Kidney tubule cell (primary cell): ENCODE measurements at regions not wholly inside any gene's neighbourhood (a gene's known extent, or its start where the extent isn't known, plus 50 kb on each side); places are given as distances from the start of the nearest gene placed in this dataset.
"Not testable (repeated sequence)": the region's sequence is repeated elsewhere in the genome, so short reads cannot be mapped to it uniquely, and the experiment has no call there.

Experiments
- DNase-seq: peaks from one replicate; pipeline ENCODE4 v3.0.0-alpha.2; 2018; ENCODE audit warnings: low spot score

DNA sequence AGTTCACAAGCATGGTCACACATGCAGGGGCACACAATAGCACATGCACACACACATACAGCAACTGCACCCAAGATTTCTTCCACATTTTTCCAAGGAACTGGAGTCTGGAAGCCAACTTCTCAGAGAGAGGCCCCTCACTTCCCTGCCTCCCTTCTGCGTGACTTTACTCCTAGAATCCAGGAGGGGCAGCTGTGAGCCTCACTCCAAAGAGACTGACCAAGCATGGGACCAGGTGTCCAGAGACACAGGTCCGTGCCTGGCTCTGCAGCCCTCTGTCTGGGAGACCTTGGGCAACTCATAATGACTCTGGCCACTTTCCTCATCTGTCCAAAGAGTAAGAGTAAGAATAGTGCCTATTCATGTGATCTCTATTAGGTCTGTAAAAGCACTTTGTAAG is 104.7 kb upstream of the TMEM132E start:
- no peak for DNase-seq

DNA sequence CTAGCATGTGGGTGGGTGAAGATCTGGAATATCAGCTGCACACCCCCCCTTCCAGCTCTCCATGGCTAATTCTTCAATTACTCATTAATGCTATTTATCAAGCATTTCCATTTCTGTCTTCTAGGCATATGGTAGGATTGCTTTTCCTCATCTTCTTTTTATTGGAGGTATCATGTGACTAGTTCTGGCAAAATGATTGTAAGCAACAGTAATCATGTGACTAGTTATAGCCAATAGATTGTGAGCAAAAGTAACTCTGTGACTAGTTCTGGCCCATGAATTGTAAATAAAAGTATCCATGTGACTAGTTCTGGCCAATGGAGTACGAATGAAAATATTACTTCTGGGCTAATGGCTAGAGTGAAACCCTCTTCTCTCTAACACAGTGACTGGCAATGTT is 107.0 kb upstream of the TMEM132E start:
- DNase-seq = no peak

DNA sequence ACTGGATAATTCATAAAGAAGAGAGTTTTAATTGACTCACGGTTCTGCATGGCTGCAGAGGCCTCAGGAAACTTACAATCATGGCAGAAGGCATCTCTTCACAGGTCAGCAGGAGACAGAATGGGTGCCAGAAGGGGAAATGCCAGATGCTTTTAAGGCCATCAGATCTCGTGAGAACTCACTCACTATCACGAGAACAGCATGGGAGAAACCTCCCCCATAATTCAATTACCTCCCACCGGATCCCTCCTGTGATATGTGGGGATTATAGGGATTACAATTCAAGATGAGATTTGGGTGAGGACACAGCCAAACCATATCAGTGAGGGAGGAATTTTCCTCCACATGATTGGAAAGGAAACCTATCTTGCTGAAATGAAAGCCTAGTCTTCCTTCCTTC is 108.1 kb upstream of the TMEM132E start:
- not testable (repeated sequence) for DNase-seq

DNA sequence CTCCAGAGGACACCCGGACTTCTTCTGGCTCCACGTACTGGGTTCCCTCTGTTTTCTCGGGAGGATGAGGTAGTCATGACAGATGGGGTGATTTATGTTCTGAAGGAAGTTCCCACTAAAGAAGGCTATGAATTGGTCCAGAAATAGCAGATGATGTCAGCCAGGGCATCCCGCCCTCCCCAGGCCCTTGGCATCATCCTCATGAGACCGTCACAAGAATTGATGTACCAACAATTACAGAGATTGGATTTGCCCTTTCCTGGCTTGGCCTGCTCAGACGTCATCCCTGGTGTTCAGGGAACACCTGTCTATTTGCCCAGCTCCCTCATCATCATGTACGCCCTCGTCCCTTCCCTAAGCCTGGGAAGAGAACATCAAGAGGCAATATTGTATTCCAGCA is 102.8 kb upstream of the CCL1 start:
- DNase-seq = no peak

GRCh38 chr17:34464812-34465211 is 101.8 kb upstream of the CCL1 start:
- no peak for DNase-seq

DNA sequence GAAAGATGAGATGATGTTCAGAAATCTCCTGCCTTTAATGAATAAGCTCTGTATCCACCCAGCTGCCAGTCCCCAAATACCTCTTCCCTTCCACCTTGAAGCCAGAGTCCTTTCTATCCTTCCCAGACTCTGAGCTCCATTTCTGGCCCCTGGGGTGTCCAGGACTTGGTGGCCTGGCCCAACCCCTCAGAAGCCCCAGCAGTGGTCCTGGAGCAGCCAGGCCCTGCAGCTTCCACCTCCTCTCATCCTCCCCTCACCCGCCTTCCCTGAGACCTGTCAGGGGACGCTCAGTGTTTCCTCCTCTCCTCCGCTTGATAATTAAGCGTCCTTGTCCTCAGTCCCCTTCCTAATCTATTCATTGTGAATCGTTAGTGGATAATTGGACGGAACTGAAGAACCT is 95.2 kb upstream of the CCL1 start:
- no peak for DNase-seq

GRCh38 chr17:34456121-34456520 is 93.1 kb upstream of the CCL1 start:
- DNase-seq = no peak

DNA sequence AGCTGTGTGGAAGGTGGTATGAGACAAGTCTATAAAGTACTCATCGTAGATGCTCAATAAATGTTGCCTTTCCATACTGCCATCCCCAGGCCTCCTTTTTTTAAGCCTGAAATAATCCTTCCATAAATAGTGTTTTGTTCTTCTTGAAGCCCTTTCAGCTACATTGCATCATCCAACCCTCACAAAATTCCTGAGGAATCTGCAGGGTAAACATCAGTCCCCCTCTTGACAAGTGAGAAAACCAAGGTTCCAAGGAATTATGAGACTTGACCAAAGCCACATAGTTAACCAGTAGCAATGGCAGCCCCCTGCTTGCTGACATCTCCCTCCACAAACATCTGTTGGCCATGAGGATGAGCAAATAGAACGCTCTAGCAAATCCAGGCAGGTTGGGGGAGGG is 89.7 kb upstream of the CCL1 start:
- no peak for DNase-seq

DNA sequence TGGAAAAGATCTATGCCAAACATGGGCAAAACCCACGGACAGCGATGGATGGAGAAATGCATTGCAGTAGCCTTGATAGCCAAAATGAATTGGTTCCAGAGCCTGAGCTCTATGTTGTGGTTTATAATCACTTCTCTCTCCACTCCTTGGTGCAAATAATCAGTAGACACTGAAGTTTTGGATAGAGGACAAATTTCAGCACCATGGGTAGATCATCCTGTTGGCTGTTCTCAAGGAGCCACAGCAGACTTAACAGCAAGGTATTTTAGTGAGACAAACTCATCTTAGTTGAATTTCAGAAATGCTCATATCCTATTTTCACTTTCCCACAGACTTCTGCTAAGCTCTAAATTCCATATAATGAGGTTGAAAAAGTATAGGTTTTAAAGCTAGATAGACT is 88.3 kb upstream of the CCL1 start:
- no peak for DNase-seq

GRCh38 chr17:34447406-34447805 is 84.4 kb upstream of the CCL1 start:
- no peak for DNase-seq

DNA sequence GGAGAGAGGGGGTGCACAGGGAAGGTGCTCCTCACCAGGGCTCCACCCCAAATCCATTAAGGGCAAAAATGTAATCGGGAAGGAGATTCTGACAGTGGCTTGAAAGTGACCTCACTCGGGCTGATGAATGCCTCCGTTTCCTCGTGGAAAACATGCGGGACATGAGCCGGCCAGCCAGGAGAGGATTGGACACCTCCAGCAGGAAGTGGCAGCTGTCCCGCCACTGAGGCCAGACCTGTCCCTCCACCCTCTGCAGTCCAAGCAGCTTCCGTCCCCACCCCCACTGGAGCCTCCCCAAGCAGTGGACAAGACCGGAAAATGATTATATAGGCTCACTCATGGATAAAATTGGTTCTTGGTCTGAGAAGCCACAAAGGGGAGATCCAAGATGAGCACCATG is 82.1 kb upstream of the CCL1 start:
- no peak for DNase-seq

DNA sequence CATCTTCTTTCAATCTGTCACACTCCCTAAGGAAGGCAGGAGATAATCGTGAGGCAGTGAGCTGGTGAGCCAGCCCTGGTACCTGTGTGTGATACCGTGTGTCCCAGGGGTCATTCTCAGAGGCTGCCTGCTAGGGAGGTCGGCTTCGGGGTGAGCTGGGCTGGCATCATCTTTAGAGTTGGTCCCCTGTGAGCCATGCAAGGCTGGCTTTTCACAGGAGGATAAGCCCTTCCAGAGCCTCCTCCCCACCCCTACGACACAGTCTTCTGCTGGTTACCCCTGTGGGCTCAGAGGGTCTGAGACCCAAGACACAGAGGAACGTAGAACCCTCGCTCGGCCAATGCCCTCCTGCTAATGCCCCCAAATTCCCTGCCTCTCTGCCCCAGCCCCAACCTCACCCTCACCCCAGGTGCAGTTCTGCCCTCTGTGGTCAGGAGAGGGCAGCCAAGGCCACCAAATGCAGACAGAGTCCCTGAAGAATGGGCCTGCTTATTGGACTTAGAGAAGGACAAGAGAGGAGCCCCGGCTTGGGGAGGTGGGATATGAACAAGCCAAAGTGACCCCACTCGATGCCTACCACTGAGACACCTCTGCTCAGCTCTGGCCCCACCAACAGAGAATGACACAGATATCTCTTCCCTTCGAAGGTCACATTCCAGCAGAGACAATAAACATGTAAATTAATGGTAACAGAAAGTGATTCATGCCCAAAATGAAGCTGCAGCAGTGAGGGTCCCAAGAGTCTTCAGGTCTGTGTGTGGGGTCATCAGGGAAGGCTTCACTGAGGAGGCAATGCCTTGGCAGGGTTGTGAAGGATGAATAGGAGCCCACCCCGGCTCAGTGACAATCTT is 80.8 kb upstream of the CCL1 start:
- peak; percentile 3 for DNase-seq

DNA sequence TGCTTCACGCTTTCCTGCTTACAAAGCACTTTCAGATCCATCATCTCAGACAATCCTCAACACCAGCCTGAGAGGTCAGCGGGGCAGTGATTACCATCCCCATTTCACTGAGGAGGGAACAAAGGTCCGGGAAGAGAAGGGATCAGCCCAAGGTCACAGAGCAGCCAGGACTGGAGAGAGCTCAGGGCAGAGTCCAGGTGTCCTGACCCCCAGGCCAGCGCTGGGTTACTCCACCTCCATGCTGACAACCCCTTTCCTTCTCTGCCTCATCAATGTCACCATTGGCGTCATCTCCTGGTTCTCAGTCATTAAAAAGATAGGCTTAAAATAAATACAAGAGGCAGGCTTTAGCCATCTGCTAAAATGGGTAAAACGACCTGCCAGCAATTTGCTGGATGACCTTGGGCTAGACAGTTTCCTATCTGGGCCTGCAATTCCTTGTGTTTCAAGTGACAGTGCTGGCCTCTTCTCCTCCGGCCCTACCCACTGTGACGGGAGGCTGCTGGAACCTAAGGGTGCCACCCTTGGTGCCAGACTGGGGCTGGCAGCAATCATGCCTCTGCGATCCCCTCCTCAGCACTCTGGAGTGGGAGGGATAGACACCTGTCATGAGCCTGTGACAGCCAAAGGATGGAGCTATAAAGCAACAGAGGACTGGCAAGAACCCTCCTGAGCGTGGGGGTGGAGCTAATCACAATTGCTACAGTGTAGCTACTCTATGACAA is 79.5 kb upstream of the CCL1 start:
- no peak for DNase-seq

- DNase-seq = no peak
Measured at GRCh38 chr17:34437188-34437587, 74.2 kb upstream of the CCL1 start.

DNA sequence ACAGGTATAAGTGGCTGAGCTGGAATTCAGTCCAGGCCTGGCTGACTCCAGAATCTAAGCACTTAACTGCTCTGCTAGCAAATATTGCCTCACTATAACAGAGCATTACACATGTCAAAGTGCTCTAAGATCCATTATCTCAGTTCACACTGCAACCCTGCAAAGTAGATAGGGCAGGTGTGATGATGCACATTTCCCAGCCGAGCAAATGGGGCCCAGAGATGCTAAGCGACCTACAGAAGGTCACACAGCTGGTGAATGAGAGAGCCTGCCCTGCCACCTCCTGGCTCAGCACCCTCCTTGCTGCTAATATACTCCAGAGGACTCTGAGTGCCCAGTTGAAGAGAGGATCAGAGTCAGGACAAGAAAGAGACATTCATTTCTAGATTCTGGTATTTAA is 73.6 kb upstream of the CCL1 start:
- no peak for DNase-seq

DNA sequence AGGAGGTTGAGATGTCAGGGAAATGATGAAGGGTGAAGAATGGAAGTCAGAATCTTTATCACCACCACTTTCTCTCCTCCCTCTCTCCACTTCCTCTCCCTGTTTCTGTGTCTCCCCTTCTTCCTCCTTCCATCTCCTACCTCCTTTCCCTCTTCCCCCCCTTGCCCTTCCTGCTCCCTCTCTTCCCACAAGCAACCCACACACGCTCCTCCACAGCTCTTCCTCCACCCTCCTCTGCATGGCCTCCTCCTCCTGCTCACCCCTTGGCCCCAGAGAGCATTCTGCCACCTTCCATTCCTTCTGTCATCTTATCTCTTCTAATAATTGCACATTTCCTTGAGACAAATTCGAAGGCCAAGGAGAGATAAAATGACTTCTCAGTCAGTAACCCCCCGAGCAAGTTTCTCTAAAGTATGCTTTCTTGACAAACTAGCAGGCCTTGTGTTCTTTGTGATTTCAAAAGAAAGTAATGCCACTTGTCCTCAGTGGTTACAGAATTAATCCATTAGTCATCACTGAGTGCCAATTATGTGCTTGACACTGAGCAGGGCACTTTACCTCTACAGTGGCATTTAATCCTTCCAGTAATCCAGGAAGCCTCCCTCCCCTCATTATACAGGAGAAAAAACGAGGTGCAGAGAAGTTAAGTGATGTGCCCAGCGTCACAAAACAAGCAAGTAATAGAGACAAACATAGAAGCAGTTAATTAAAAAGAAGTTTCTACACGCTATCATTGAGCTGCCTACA is 72.3 kb upstream of the CCL1 start:
- DNase-seq = no peak

DNA sequence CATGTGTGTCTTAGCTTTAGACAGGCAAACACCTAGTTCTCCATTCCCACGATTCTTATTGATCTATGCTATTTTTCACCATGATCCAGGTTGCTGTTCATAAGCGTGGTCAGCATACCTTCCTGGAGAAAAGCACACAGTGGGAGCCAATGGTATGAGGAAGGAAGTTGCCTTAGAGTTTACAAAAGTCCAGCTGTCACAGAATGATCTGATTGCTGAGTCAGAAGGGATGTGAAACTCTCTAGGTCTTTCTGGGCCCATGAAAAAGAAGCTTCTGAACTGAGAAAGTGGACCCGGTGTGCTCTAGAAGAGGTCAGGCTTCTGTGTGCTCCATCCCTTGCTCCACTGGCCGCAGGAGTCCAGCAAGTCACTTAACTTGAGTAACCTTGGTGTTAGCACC is 71.0 kb upstream of the CCL1 start:
- peak; percentile 40 for DNase-seq

GRCh38 chr17:34424814-34425491 is 61.9 kb upstream of the CCL1 start:
- DNase-seq = no peak

DNA sequence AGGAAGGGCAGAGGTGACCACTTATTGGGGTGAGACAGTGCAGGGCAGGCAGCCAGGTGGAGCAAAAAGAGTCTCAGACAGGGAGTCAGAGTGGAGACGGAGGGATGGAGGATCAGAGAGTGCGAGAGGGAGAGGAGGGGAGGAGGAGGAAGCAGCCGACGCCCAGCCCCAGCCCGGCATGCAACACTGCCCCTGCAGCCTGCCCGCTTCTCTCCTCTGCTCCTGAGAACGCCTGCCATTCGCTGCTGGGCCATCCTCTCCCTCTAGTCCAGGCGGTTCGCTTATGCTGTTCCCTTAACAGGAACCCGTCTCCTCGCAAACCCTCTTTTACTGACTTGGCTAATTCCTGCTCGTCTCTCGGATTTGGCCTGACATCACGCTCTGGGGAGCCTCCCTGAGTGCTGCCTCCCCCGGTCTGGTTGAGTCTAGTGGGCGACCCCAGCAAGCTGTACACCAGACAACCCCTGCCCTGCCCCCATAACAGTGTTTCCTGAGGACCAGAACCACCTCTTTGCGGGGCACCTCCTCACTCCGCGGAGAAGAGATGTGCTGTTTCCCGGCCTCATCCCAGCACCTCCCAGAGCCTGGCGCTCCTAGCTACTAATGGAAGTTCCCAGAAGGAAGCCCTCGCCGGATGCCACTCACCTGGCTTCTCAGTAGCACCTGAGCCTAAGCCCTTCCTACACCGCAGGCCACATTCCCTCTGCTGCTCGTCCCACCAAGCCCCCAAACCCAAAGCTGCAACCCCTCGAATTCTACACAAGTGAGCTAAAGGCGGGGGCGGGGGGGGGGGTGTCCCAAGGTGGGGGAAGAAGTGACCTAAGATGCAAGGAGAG is 61.2 kb upstream of the CCL1 start:
- no peak for DNase-seq

DNA sequence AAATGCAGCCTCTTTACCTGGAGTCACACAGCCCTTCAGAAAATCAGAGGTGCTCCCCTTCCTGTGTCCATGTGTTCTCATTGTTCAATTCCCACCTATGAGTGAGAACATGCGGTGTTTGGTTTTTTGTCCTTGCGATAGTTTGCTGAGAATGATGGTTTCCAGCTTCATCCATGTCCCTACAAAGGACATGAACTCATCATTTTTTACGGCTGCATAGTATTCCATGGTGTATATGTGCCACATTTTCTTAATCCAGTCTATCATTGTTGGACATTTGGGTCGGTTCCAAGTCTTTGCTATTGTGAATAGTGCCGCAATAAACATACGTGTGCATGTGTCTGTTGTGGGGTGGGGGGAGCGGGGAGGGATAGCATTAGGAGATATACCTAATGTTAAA is 60.3 kb upstream of the CCL1 start:
- not testable (repeated sequence) for DNase-seq

- no peak for DNase-seq
Measured at GRCh38 chr17:34420900-34421299, 57.9 kb upstream of the CCL1 start.
